Fibroblast of skin of abdomen (primary cell): ENCODE measurements at regions not wholly inside any gene's neighbourhood (a gene's known extent, or its start where the extent isn't known, plus 50 kb on each side); places are given as distances from the start of the nearest gene placed in this dataset.

Source experiments
- DNase-seq: peaks from one replicate; pipeline ENCODE4 v3.0.0-alpha.2; 2013

DNA sequence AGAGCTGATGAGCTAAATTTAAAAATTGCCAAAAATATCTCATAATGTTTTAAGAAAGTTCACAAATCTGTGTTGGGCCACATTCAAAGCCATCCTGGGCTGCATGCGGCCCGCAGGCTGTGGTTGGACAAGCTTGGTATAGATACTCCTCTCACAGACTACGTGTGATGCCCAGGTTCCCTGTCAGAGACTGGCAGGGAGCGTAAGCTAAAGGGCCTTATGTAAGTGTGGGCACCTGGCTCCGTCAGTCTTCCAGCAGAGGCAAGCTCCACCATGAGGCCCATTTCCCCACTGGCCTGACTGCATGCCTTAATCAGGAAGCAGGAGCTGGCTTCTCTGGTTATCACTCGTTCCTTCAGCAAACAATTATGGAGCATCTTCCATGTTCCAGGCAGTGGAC lies 200.2 kb downstream of the FOXO1 start:
- DNase-seq, result no peak

DNA sequence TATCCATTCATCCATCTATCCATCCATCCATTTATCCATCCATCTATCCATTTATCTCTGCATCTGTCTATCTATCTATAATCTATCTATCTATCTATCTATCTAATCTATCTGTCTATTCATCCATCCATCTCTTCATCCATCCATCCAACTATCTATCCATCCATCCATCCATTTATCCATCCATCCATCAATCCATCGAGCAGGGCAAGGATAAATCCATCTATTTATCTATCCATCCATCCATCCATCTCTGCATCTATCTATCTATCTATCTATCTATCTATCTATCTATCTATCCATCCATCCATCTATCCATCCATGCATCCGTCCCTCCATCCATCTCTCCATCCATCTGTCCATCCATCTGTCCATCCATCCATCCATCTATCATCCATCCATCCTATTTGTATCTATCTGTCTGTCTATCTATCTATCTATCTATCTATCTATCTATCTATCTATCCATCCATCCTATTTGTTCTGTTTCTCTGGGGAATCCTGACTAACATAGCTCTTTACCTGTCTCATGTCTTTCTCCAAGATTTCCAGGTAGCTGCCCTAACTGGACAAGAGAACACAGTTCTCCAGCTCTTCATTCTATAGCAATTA lies 198.1 kb downstream of the FOXO1 start:
- no peak for DNase-seq

DNA sequence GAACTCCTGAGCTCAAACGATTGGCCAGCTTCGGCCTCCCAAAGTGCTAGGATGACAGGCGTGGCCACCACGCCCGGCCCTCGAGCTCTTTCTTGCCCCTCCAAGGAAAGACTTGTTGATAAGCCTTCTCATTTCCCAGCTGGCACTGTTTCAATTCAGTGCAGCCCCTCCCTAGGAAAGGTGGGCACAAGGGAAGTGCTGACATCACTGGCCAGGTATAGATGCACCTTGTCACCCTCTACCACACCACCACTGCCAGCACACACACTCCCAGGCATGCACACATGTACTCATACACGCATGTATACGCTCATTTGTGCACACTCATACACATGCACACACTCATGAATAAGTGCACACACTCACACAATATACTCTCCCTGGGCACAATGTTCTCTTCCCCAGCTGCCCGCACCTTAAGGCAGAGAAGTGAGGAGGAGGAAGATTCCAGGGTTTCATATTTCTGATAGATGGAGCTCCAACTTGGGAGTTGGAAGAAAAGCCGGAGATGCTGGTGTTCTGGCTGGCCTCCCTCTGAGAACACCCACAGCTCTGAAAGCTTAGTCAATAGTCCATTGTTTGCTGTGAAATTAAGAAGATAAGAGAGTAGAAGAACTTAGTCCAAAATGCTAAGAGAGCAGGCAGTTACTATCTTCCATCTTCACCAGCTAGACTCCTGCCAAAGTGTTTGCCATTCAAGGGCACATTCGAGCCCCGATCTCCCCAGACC lies 196.7 kb downstream of the FOXO1 start:
- DNase-seq, result no peak

DNA sequence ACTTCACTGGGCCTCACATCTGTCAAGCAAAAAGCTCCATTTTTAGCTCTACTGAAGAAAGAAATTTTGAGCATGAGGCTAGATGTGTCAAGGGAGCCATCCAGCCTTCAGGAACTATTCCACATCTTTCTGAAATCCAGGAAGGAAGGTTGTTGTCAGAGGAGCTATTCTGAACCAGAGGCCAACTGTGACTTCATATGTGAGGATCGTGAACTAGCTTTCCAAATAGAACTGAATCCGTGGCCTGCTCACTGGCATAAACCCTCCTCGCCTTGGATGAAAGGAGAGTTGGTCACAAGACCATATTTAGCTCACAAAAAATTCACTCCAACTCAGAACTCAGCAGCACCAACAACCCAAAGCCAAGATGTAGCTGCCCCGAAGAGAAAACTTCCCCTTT lies 195.8 kb downstream of the FOXO1 start:
- DNase-seq, result no peak

DNA sequence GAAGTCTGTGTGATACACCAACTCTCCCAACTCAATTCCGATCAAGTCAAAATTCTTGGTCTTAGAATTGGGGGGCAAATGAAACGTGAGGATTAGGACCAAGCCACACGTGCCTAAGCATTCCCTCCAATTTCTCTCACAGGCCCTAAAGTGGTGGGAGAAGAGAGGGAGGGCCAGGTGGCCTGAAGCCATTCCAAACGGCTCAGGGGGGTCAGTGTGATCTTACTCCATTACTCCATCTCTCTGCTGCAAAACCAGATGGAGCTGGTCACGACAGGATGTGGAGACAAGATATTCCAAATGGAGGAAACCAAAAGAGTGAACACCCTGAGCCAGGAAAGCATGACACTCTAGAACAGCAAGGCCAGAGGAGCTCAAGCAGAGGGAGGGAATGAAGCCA lies 195.4 kb downstream of the FOXO1 start:
- DNase-seq, result no peak

DNA sequence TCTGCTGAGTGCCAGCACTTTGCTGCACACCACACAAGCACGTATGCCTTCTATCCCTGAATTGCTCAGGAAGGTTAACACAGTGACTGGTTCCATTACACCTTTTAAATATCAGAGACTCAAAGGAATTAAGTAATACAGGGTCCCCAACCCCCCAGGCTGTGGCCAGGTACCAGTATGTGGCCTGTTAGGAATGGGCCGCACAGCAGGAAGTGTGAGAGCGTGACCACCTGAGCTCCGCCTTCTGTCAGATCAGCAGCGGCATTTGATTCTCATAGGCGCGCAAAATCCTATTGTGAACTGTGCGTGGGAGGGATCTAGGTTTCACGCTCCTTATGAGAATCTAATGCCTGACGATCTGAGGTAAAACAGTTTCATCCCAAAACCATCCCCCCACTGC lies 194.5 kb downstream of the FOXO1 start:
- DNase-seq, result no peak

DNA sequence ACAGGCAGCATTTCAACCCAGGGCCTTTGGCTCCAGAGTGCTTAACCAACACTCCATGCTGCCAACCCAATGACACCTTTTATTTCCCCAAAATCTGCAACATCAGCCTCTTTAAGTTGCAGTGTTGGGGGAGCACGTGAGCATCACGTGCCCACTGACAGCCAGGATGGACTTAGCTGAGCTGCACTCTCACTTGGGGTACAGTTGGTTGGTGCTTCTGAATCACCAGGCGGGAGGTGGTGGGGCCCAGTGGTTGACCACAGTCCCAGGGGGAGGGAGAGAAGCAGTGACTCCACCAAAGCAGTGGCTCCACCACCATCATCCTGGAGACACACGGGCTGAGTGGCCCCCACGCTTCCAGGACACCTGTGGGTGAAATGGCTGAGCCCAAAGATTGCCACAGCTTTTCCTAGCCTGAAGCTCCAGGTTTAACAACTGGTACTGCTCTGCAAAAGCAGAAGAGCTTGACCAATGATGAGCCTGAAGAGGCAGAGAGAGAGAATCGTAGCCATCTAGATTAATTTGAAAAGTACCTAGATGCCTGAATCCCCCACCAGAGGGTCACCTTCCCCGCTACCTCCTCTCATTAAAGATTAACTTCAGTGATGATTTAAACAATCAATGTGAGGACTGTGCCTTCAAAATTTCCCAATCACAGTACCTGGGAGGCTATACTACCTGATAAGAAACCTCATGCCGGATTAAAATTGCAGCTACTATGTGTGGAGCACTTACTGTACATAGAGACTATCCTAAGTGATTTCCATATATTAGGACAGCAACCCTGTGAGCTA lies 193.8 kb downstream of the FOXO1 start:
- no peak for DNase-seq

DNA sequence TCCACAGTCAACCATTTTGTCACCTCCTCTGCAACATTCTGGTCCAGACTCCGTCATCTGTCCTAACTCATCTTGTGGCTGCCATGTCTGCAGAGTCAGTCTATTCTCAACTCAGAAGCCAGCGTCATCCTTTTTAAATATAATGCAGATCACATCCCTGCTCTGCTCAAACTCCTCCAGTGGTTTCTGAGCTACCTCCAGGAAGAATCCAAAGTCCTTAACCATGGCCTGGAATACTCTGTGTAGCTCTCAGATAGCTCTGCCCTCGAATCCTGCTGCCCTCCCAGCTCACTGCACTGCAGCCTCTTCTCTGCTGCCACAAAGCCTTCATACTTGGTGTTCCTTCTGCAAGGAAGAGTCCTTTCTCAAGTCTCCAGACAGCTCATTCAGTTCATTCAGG lies 190.8 kb downstream of the FOXO1 start:
- no peak for DNase-seq

DNA sequence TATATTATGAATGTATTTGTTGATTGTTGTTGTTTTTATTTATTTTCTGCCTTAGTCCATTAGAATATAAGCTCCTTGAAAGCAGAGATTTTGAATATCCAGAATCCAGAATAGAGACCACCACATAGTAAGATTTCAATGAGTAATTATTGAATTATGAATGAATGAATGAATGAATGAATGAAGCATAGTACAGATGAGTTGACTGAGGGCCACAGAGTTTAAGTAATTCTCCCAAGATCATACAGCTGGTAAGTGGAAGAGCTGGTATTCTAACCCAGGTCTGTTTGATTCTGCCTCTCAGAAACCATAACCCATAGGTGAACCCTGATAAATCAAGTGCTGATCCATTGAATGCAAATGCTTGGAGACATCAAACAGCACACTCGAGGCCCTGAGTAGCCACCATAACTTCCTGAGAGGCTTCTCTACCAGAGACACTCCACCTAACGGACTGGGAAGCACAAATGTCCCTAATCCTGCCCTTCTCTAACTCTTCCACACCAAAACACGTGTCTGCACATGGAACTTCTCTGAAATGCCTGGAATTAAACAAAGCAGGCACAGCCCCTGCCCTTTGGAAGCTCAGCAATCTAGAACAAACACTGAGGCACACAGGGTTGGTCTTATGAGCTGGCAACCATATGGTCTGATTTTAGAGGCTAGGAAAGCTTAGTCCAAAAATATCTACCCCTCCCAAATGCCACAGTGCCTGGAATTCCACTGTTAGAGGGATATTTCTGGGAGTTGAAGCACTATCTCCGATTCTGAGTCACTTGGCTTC lies 190.1 kb downstream of the FOXO1 start:
- peak; percentile 31 for DNase-seq

DNA sequence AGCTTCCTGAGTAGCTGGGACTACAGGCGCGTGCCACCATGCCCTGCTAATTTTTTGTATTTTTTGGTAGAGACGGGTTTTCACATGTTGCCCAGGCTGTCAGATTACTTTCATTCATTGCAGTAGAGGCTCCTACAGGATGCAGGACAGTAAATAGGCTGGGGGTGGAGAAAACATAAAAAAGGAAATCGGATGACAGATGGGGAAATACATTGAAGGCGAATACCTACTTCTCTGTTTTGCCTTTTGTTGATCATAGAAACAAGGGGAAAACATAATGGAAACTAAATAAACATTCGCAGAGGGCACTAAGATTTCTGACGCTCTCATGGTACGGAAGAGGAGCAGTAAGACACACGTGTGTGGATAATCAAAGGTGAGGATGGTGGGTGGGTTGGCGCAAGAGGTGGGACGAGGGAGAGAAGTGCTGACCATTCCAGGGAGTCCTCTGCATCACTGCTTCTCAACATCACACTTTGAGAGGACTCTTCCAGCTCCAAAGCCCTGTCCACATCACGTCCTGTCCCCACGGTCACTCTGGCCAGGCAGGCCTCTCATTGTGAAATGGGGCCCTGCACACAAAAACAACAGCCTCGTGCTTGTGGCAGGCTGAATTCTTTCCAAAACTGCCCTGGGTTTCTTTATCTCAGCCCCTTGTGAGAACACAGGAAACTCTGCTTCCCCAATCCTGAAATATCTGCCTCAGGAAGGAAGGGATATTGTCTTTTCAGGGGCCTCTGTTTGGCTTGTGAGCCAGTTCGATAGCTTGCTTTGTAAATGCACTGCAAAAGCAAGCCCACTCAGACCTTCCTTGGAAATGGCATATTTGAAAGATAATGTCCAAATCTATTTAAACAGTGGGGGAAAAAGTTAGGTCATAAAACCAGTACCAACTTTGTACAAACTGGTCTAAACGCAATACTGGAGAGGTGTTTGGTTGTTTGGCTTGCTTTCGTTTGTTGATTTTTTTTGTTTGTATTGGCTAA lies 188.5 kb downstream of the FOXO1 start:
- DNase-seq, result no peak

DNA sequence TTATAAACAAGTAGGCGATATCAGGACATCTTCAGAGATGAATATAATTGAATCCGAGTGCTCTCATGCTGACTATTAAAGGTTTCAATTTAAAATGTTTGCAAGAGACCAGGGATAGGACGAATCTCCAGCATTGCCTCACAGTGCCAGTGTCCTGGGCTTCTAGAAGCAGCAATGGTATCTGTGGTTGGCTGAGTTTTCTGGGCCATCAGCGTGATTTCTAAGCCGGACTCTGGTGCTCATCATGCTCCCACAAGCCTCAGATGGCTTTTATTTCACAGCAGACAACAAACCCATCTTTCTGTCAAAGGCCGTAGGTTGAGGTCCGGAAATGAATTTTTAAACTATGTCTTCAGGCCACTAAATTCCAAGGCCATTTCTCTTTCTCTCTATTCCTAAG lies 187.7 kb downstream of the FOXO1 start:
- no peak for DNase-seq

DNA sequence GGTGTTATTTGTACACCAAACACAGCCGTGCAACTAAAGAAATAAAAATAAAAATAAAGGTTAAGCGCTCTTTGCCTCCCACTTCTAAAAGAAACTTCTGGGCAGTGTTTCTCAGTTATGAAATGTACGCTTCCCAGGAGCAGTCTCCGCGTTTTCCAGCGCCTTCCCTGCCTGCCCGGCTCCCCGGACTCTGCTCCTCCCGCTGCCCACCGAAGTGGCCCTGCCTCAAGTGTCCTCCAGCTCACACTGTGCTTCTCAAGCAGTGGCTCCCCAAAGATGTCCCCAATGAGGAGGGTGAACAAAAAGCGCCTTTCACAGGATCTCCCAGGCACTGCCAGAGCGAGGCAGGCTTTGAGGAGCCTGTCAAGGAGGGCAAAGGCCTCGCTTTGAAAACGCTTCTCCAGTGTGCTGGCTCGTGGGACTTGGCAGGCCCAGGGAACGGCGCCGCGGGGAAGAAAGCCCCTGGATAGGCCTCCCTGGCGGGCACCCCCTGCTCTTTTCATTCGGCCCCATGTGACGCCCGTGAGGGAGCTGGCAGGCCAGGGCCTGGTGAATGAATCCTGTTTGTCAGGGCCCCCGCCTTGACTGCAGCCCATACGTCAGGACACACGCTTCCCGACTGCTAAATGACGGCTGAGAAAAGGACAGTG lies 187.1 kb downstream of the FOXO1 start:
- DNase-seq, result no peak

DNA sequence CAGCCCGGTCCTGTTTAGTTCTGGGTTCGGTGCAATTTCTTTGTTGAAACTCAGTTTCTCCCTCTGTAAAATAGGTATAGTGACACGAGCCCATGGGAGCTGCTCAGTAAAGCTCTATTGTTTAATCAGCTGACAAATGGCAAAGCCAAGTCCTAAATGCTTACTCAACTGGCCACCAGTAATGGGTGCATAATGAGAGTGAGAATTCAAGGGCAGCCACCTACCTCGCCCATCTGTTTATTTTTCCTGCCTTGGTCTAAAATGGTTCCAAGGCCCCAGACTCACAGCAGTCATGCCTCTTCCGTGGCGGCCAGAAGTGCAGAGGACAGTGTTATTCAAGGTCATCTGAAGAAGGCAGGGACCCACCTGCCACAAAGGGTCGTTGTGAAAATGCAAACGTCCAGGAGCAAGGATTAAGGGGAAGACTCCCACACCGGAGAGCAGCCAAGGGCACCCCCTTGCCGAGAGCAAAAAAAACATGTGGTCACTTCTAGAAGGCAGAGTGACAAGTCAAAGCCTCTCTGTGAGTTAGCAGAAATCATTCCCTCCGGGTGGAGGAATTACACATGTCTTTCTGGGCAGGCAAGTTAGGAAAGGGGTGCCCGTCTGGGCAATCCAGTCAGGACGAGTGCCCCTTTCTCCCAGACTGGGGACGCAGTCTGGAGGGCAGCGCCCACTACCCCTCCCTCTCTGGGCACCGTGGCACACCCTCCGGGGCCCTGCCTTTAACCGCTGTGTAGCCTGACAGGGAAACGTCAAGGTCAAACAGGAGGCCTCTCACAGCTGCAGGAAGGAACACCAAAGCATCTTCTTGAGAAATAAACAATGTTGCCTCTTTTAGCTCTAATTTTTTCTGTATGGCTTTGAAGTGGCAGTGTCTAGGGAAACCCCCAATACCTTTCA lies 186.2 kb downstream of the FOXO1 start:
- DNase-seq, result no peak

DNA sequence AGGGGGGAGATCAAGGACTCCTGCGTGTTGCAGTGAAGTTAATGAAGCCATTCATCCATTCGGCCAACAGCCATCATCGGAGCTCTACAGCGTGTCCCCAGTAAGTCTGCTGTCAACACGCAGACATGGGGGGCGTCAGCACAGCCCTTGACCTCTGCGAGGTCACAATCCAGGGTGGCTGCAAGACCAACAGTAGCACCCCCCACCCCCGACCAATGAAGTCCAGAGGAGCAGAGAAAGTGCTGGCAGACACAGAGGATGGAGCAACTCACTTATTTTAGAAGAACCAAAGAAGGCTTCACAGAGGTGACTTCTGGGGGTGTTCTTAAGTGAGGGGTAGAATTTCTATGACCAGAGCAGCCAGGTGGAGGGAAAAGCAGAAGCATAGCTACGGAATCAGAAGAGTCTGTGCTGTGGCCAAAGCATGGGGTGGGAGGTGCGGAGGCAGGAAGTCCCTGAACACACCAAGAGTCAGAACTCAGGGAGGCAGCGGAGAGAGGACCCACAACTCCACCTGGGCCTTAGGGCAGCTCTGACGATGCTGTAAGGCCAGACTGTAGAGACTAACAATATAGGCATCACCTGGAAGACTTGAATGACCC lies 185.4 kb downstream of the FOXO1 start:
- DNase-seq, result no peak

DNA sequence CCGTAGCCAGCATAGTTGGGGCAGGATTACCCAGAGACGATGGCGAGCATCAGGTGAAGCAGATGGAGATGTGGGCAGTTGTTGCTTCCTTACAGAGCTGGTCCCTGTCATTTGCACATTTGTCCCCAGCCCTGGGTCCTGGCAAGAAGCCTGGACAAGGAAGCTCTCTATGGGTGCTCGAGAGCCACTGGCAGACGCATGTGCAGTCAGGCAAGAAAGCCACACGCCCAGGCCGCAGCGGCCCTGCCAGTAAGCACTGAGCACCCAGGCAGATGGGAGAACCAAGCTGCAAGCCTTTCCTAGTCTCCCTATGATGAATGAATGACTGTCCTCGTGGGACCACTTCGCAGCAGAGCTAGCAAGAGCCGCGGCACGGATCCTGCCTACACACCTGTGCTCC lies 182.8 kb downstream of the FOXO1 start:
- DNase-seq, result no peak

DNA sequence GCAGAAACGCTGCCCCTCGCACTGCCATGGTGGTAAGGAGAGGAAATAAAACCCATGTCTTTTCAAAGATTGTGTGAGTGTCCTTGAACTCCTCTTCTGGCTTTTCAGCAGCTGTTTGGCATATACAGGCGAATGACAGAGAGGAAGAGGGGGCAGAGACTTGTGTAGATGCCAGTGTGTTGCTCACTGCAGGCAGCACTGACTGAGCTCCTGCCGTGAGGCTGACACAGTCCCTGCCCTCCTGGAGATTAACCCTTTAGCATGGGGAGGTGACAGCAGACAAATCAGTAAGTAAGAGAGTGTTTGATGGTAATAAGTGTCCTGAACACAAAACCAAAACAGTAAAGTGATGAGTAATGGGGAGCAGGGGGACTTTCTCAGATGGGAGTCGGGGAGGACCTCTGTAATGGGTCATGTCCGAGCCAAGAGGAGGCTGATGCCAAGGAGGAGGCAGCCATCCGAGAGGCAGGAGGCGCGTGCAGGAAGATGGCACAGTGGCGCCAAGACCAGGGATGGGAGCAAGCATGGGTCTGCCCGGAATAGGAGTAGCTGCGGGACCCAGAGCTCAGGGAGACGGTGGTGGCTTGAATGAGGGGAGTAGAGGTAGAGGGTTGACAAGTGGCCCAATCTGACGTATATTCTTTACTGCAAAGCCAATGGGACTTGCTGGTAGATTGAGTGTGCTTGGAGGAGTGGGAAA lies 182.2 kb downstream of the FOXO1 start:
- DNase-seq, result no peak

DNA sequence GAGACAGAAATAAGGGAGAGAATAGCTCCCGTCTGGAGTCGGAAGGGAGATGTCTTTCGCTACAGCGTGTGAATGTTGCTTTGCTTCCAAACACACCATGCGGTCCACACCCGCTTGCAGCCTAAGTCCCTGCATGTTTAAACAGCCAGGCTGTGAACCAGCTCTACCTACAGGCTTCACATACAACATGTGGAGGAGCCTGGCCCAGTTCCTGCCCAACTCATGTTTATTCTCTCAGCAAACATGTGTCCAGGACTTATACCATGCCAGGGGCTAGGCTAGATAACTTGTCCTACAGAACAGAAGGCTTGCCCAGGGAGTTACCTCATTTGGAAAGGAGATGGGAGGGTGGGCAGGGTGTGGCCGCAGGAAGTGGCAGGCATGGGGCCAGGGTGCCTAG lies 181.5 kb downstream of the FOXO1 start:
- no peak for DNase-seq

DNA sequence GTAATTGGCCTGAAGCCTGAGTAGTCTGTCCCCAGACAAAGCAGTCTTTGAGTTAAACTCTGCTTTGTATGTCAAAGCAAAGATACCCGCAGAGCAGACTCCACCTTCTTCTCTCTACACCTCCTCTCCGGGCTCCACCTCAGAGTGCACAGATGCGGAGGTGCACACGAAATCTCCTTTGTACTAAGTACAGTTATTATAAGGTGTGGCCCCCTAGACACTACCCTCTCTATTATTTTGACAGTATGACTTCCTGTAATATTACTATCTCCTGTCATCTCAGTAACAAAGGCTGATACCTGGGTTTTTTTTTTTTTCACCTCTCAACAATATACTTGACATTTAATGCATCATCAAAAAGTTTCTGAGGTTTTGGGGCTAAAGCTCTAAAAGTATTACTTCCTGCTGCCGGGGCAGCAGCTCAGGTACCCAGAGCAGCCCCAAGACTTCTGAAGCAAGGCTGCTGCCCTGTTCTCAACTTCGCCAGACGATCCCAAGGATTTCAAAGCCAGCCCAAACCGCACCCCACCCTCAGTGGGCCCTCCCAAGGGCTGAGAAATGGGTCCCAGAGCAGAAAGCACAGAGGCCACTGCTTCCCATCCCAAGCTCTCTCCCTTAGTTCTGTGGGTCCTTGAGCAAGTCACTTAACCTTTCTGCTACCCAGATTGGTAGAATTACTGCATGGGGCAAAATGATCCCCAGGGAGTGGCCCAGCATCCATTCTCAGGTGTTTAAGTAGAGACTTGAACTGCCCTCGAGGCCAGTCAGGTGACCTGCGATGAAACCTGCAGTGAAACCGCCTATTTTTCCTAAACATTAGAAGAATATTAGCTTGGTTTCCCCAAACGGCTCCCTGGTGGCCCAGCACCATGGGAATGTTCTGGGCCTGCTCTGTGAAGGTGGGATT lies 180.6 kb downstream of the FOXO1 start:
- no peak for DNase-seq
